ENCODE measurements at regions not wholly inside any gene's neighbourhood (a gene's known extent, or its start where the extent isn't known, plus 50 kb on each side); places are given as distances from the start of the nearest gene placed in this dataset.
"Not testable (repeated sequence)": the region's sequence is repeated elsewhere in the genome, so short reads cannot be mapped to it uniquely, and the experiment has no call there.

GRCh38 chr4:85127653-85128052, 161.2 kb upstream of the WDFY3 start:
- ATAC-seq (ENCODE audit: insufficient read depth, low FRiP score) = no peak
- WGBS, 2 donors = 54 to 73% methylated on average over 10 of the region's 10 CpGs
- Histone ChIP-seq H3K4me3 (no peak overlapping the region), H3K27me3 (ENCODE audit: control insufficient read depth in 3 of 3, insufficient read depth in 3 of 3, low read length in 2 of 3) (no peaks in the 10 kb centered on the region), H3K4me1 (ENCODE audit: control insufficient read depth in 5 of 5, insufficient read depth in 5 of 5, low read length in 5 of 5) (peaks cover 0 to 3% (median 0%) of the 10 kb centered on the region in 5 donors), H3K27ac (ENCODE audit: low read depth in 1 of 2, low read length in 1 of 2) (no peak overlapping the region), H3K9me3 (ENCODE audit: control insufficient read depth in 4 of 4, insufficient read depth in 3 of 4, low read length in 3 of 4) (no peaks in the 10 kb centered on the region), H3K36me3 (ENCODE audit: control insufficient read depth in 4 of 4, insufficient read depth in 4 of 4, low read length in 4 of 4) (no peaks in the 10 kb centered on the region), H3K9ac (ENCODE audit: insufficient read depth in 1 of 2, low read length in 2 of 2) (no peak overlapping the region)
- TF ChIP-seq, protein P1, sequence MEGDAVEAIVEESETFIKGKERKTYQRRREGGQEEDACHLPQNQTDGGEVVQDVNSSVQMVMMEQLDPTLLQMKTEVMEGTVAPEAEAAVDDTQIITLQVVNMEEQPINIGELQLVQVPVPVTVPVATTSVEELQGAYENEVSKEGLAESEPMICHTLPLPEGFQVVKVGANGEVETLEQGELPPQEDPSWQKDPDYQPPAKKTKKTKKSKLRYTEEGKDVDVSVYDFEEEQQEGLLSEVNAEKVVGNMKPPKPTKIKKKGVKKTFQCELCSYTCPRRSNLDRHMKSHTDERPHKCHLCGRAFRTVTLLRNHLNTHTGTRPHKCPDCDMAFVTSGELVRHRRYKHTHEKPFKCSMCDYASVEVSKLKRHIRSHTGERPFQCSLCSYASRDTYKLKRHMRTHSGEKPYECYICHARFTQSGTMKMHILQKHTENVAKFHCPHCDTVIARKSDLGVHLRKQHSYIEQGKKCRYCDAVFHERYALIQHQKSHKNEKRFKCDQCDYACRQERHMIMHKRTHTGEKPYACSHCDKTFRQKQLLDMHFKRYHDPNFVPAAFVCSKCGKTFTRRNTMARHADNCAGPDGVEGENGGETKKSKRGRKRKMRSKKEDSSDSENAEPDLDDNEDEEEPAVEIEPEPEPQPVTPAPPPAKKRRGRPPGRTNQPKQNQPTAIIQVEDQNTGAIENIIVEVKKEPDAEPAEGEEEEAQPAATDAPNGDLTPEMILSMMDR (IDR thresholded peaks at IDR 0.05; ENCODE audit: control extremely low read depth, extremely low read depth) = no peak
- DNase-seq = peak; percentile 16 to 35 (median 32)

- Histone ChIP-seq H3K4me1 (ENCODE audit: control insufficient read depth in 5 of 5, insufficient read depth in 5 of 5, low read length in 5 of 5) (peaks cover 0 to 3% (median 0%) of the 10 kb centered on the region in 5 donors), H3K27ac (ENCODE audit: low read depth in 1 of 2, low read length in 1 of 2) (no peak overlapping the region), H3K27me3 (ENCODE audit: control insufficient read depth in 3 of 3, insufficient read depth in 3 of 3, low read length in 2 of 3) (no peaks in the 10 kb centered on the region), H3K36me3 (ENCODE audit: control insufficient read depth in 4 of 4, insufficient read depth in 4 of 4, low read length in 4 of 4) (no peaks in the 10 kb centered on the region), H3K9ac (ENCODE audit: insufficient read depth in 1 of 2, low read length in 2 of 2) (no peak overlapping the region), H3K4me3 (no peak overlapping the region), H3K9me3 (ENCODE audit: control insufficient read depth in 4 of 4, insufficient read depth in 3 of 4, low read length in 3 of 4) (no peaks in the 10 kb centered on the region)
- DNase-seq = no peak
- WGBS, 2 donors = 79 to 86% methylated on average over 18 of the region's 18 CpGs
- ATAC-seq (ENCODE audit: insufficient read depth, low FRiP score) = no peak
- TF ChIP-seq, protein P1 (IDR thresholded peaks at IDR 0.05; ENCODE audit: control extremely low read depth, extremely low read depth) = no peak
Measured at GRCh38 chr4:85128246-85129204, 162.0 kb upstream of the WDFY3 start.

DNA sequence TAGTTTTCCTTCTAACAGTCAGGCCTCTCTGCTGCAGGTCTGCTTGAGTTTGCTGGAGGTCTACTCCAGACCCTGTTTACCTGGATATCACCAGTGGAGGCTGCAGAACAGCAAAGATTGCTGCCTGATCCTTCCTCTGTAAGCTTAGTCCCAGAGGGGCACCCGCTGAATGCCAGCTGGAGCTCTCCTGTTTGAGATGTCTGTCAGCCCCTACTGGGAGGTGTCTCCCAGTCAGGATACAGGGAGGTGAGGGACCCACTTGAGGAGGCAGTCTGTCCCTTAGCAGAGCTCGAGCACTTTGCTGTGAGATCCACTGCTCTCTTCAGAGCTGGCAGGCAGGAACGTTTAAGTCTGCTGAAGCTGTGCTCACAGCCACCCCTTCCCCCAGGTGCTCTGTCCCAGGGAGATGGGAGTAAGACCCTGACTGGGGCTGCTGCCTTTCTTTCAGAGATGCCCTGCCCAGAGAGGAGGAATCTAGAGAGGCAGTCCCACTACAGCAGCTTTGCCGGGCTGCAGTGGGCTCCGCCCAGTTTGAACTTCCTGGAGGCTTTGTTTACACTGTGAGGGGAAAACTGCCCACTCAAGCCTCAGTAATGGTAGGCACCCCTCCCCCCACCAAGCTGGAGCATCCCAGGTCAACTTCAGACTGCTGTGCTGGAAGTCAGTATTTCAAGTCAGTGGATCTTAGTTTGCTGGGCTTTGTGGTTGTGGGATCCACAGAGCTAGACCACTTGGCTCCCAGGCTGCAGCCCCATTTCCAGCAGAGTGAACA, 163.1 kb upstream of the WDFY3 start:
- not testable (repeated sequence) for H3K4me1 ChIP-seq (ENCODE audit: control insufficient read depth in 5 of 5, insufficient read depth in 5 of 5, low read length in 5 of 5); H3K9me3 ChIP-seq (ENCODE audit: control insufficient read depth in 4 of 4, insufficient read depth in 3 of 4, low read length in 3 of 4); H3K27me3 ChIP-seq (ENCODE audit: control insufficient read depth in 3 of 3, insufficient read depth in 3 of 3, low read length in 2 of 3); H3K36me3 ChIP-seq (ENCODE audit: control insufficient read depth in 4 of 4, insufficient read depth in 4 of 4, low read length in 4 of 4); H3K4me3 ChIP-seq; H3K9ac ChIP-seq (ENCODE audit: insufficient read depth in 1 of 2, low read length in 2 of 2); ATAC-seq (ENCODE audit: insufficient read depth, low FRiP score); H3K27ac ChIP-seq (ENCODE audit: low read depth in 1 of 2, low read length in 1 of 2)
- 59 to 75% methylated on average over 5 of the region's 5 CpGs for WGBS, 2 donors
- DNase-seq = peak in 2 of 3 donors; percentile 2 to 19

GRCh38 chr4:85132117-85132516, 165.6 kb upstream of the WDFY3 start:
- H3K9me3 ChIP-seq (ENCODE audit: control insufficient read depth in 4 of 4, insufficient read depth in 3 of 4, low read length in 3 of 4) = no peaks in the 10 kb centered on the region
- no peak overlapping the region for H3K9ac ChIP-seq (ENCODE audit: insufficient read depth in 1 of 2, low read length in 2 of 2)
- H3K36me3 ChIP-seq (ENCODE audit: control insufficient read depth in 4 of 4, insufficient read depth in 4 of 4, low read length in 4 of 4) = no peaks in the 10 kb centered on the region
- no peak overlapping the region for H3K4me3 ChIP-seq
- H3K4me1 ChIP-seq (ENCODE audit: control insufficient read depth in 5 of 5, insufficient read depth in 5 of 5, low read length in 5 of 5) = peaks cover 0 to 3% (median 0%) of the 10 kb centered on the region in 5 donors
- TF ChIP-seq, protein P1 (IDR thresholded peaks at IDR 0.05; ENCODE audit: control extremely low read depth, extremely low read depth) = no peak
- no peak for ATAC-seq (ENCODE audit: insufficient read depth, low FRiP score)
- H3K27ac ChIP-seq (ENCODE audit: low read depth in 1 of 2, low read length in 1 of 2) = no peak overlapping the region
- H3K27me3 ChIP-seq (ENCODE audit: control insufficient read depth in 3 of 3, insufficient read depth in 3 of 3, low read length in 2 of 3) = no peaks in the 10 kb centered on the region
- no peak for DNase-seq
